NCI-H446 (cell line): ENCODE measurements at regions not wholly inside any gene's neighbourhood (a gene's known extent, or its start where the extent isn't known, plus 50 kb on each side); places are given as distances from the start of the nearest gene placed in this dataset.
A peak's percentile ranks its signal among the peaks of the same experiment; 100 is the strongest.

Experiments used
- DNase-seq, 2 experiments: peaks; one replicate each; lab custom pipeline; 2025; lab: John Stamatoyannopoulos, UW

- DNase-seq = no peak
Measured at GRCh38 chr6:40075056-40075590, 140.9 kb upstream of the MOCS1 start.

GRCh38 chr6:40074306-40075055 lies 140.2 kb upstream of the MOCS1 start:
- DNase-seq = no peak

- DNase-seq = no peak
Measured at GRCh38 chr6:40066372-40066771, 132.1 kb upstream of the MOCS1 start.

- no peak for DNase-seq
Measured at GRCh38 chr6:40056865-40057264, 122.6 kb upstream of the MOCS1 start.

GRCh38 chr6:40054602-40055001 lies 120.3 kb upstream of the MOCS1 start:
- no peak for DNase-seq

GRCh38 chr6:40054186-40054585 lies 119.9 kb upstream of the MOCS1 start:
- no peak for DNase-seq

GRCh38 chr6:40049128-40049527 lies 114.9 kb upstream of the MOCS1 start:
- DNase-seq = no peak

- DNase-seq = no peak
Measured at GRCh38 chr6:40044196-40044595, 109.9 kb upstream of the MOCS1 start.

- no peak for DNase-seq
Measured at GRCh38 chr6:40042232-40042631, 108.0 kb upstream of the MOCS1 start.

- DNase-seq = no peak
Measured at GRCh38 chr6:40039042-40039441, 104.8 kb upstream of the MOCS1 start.

- DNase-seq = no peak
Measured at GRCh38 chr6:40038626-40039025, 104.4 kb upstream of the MOCS1 start.

GRCh38 chr6:40037271-40037670 lies 103.0 kb upstream of the MOCS1 start:
- DNase-seq = no peak

GRCh38 chr6:40036186-40036585 lies 101.9 kb upstream of the MOCS1 start:
- DNase-seq = no peak

- no peak for DNase-seq
Measured at GRCh38 chr6:40028449-40028848, 94.2 kb upstream of the MOCS1 start.

GRCh38 chr6:40022867-40023266 lies 88.6 kb upstream of the MOCS1 start:
- DNase-seq = no peak

- no peak for DNase-seq
Measured at GRCh38 chr6:40020166-40020565, 85.9 kb upstream of the MOCS1 start.

- DNase-seq = no peak
Measured at GRCh38 chr6:40015530-40015929, 81.3 kb upstream of the MOCS1 start.

- DNase-seq = no peak
Measured at GRCh38 chr6:40011844-40012243, 77.6 kb upstream of the MOCS1 start.

GRCh38 chr6:40000964-40001515 lies 66.8 kb upstream of the MOCS1 start:
- DNase-seq = no peak

GRCh38 chr6:39999006-39999867 lies 65.0 kb upstream of the MOCS1 start:
- DNase-seq = no peak

- no peak for DNase-seq
Measured at GRCh38 chr6:39998126-39998525, 63.9 kb upstream of the MOCS1 start.

- peak in 1 of 2 experiments; percentile 20 for DNase-seq
Measured at GRCh38 chr6:39997101-39997635, 62.9 kb upstream of the MOCS1 start.
